NCI-H1694 treated with DMSO at 0.1 percent for 48 hours (cell line): ENCODE measurements at regions not wholly inside any gene's neighbourhood (a gene's known extent, or its start where the extent isn't known, plus 50 kb on each side); places are given as distances from the start of the nearest gene placed in this dataset.

Source experiments
- DNase-seq: peaks from one replicate; lab custom pipeline; 2025; lab: John Stamatoyannopoulos, UW

DNA sequence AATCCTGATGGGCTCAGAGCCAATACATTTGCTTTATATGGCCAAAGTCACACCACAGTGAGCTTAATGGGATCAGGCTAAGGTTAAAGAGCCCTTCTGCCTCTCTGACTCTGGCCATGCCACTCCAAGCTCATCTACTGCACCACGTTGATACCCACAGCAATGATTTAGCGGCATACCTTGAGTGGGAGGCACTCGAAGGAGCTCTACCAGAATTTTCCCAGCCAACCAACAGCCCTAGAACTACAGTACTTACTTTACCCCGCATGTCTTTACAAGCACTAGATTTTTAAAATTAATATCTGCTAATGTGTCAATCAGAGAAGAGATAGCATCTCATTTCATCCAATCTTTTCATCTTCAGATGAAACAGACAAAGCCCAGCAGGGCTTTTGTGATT lies 300.5 kb downstream of the GRIN2B start:
- DNase-seq, result no peak

DNA sequence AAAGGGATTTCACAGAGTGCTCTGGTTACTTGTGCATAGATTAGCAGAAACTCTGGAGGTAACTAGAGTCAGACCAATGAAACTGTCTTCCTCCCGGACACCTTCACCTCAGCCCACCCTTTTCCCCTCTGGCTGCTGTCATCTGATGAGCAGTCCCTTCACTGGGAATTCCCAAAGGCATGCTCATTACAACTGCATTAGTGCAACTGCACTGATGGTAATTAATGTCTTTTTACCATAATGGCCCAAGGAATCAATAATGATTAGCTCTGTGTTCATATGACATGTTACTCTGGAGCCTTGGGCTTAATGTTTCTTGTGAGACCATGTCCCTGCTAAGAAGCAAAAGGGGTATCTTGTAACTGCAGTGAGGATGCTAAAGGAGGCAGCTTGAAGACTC lies 304.5 kb downstream of the GRIN2B start:
- no peak for DNase-seq

DNA sequence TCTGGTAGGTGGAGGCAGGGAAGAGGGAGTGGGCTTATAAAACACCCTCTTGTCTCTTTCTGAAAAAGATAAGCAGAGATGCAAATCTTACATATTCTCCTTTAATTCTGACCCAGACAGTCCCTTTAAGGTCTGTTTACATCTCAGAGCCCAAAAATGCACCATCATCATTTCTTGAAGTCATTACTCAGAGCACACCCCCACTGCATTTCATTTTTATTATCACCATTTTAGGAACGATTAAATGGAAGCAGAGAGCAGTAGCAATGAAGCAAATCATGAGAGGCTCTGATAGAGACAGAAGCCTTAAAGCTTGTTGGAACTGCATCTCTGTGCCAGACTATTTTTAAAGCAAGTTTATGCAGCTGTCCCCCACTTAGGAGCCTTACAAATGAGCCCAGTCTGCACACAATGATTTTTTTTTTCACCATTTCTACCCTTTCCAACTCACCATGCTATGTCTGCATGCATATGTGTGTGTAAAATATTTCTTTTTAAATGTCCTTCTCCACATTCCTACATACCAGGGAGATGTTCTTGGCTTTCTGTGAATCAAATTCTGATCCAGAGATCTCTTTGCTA lies 311.0 kb downstream of the GRIN2B start:
- DNase-seq, result no peak

DNA sequence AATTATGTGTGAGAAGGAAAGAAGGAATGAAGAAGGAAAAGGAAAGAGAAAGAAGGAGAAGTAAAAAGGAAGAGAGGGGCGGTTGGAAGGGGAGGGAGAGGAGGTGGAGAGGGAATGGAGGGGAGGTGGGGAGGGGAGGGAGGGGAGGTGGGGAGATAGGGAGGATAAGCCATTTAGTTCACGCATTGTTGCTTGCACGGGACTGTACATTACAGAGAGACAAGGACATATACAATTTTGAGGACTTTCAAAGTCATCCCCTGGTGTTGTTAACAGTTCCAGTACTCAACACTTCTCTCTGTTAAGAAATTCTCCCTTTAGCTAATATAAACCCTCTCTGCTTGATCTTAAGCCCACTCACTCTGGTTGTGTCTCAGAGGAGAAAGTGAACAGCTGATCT lies 312.5 kb downstream of the GRIN2B start:
- no peak for DNase-seq

DNA sequence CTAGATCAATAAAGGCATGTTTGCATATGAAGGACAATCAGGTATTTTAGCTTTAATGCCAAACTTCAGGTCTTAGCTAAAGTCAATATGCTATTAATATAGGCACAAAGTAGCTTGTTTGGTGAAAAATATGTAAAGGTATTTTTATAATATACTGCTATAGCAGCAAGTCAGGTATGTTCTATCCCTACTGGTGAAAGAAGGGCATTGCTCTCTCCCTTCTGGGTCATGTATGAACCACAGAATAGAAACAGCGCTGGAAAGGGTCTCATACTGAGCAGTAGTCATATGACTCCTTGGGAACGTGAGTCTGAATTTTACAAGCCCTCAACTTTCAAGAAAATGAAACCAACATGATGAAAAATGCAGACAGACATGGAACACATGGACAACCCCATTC lies 314.6 kb downstream of the GRIN2B start:
- DNase-seq, result no peak

DNA sequence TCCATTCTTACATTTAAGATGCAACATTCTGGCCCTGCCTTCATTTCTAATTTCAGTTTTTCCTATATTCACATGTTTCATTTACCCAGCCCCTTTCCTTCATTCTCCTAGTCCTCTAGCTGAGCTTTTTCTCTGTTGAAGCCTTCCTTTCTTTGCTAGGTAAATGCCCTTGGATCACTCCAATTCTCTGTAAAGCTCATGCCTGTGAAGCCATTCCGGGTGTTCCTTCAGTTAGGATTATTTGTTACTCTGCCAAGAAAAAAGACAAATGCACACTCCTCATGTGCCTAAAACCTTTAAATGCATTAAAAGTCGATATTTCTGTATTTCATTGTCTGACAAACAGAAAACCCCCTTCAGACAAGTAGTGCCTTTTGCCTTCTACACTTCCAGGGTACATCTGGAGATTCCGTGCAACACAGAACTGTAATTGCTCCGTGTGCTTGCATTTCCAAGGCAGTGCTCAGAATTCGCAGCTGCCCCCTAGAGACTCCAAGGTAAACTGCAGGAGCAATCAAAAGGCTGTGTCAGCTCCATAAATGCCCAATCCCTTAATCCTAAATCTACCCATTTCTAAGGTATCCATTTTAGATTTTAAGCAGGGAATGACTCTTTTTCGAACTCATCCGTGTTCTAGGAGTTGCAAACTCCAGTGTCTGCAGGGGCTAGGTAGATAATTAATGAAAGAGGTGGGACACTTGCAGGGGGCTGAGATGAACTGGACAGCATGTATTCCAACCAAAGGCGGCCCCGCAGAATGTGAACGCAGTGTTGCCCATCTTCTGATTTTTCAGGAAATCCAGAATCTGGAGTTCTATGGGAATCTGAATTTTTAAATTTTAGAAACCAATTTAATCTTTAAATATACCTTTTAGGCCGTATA lies 320.2 kb downstream of the GRIN2B start:
- peak; percentile 76 for DNase-seq

- DNase-seq, result no peak
These were observed 326.9 kb downstream of the GRIN2B start for GRCh38 chr12:13654456-13654855.

- no peak for DNase-seq
These were observed 329.3 kb downstream of the GRIN2B start for GRCh38 chr12:13652105-13652504.

GRCh38 chr12:13635709-13636108 lies 345.7 kb downstream of the GRIN2B start:
- DNase-seq, result no peak

- no peak for DNase-seq
These were observed 349.5 kb downstream of the GRIN2B start for GRCh38 chr12:13631873-13632272.

DNA sequence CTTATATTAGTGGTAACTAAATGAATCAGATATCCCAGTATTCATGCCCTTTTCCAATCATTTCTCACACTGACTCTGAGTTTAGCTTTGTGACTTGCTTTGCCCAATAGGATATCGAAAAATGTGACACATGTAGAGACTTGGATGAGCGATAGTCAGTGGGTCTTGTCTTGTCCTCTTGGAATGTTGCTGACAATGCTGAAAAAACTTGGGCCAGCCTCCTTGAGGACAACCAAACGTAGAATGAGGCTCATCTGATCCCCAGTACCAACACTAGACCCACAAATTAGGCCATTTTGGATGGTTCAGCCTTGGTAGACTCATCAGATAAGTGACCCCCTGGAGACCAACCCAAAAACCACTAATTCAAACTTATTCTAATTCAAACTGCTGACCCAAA lies 351.0 kb downstream of the GRIN2B start:
- DNase-seq, result no peak

DNA sequence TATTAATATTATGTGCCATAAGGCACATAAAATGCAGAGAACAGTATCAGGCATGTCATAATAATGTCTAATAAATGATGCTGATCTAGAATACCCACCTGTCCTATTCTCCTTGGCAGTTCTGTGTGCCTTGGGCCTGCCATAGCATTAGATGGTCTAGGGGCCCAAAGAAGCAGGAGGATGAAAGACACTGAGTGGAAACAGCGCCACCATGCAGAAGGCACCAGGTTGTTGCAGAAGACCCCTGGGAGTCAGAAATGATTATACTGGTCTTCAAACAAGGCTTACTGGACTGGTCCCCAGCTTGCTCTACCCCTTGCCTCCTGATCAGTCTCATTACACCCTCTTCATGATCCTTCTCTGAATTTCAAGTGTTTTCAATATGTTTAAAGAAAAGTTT lies 353.3 kb downstream of the GRIN2B start:
- DNase-seq, result no peak

GRCh38 chr12:13627536-13627935 lies 353.9 kb downstream of the GRIN2B start:
- DNase-seq, result no peak

DNA sequence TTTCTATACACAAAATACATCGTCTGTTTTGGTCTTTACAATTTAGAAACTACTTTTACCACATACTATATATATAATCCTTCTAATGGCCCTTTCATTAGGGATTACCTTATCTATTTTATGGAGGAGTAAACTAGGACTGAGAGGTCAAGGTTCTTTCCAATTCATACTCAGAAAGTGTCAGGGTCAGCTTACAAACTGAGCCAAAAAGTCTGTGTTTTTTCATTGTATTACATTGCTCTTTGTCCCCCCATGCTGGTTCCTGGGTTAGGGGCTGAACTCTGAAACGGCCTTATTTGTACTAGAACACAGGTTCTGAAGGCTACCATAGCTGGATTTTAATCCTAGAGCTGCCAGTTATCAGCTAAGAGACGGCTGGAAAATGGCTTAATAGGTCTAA lies 368.1 kb downstream of the GRIN2B start:
- DNase-seq, result no peak

- peak; percentile 82 for DNase-seq
These were observed 371.3 kb downstream of the GRIN2B start for GRCh38 chr12:13609894-13610679.

GRCh38 chr12:13606290-13606689 lies 375.1 kb downstream of the GRIN2B start:
- DNase-seq, result no peak

- DNase-seq, result no peak
These were observed 377.4 kb downstream of the GRIN2B start for GRCh38 chr12:13603953-13604352.

DNA sequence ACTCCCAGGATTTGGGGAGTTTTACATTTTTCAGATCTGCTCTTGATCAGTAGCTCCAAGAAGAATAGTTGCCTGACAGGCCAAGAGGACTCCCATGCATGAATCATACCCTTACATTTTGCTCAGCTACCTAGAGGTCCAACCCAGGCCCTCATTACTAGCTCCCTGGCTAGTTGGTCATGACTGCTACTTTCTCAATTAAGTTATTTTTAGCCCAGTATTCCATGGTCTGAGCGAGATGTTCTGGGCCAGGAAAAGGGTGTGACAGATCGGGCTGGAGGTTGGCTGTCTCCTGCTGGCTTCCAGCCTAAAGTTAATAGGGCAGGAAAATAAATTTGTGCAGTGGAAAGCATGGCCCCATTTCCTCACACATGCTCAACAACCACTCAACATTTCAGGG lies 379.2 kb downstream of the GRIN2B start:
- DNase-seq, result peak; percentile 31

GRCh38 chr12:13599176-13599575 lies 382.2 kb downstream of the GRIN2B start:
- no peak for DNase-seq

- no peak for DNase-seq
These were observed 383.6 kb downstream of the GRIN2B start for GRCh38 chr12:13597837-13598236.

DNA sequence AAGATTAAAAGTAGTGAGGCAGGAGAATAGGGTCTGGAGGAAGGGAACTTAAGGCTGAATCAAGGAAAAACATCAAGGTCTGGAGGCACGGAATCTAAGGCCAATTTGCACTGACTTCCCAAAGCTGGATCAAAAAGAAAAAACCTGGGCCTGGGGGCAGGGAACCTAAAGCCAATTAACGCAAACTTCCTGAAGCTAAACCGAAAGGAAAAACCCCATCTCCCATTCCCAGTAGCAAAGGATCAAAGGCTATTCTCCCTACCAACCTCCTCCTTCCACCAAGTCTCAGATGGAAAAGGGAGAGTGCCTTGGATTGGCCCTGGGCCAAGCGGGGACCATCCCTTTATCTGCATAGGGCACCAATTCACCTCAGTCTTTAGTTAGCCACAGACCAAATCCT lies 384.2 kb downstream of the GRIN2B start:
- DNase-seq, result no peak

GRCh38 chr12:13596714-13597113 lies 384.7 kb downstream of the GRIN2B start:
- no peak for DNase-seq
